GM21737 (cell line): ENCODE measurements at regions not wholly inside any gene's neighbourhood (a gene's known extent, or its start where the extent isn't known, plus 50 kb on each side); places are given as distances from the start of the nearest gene placed in this dataset.
"Not testable (repeated sequence)": the region's sequence is repeated elsewhere in the genome, so short reads cannot be mapped to it uniquely, and the experiment has no call there.

Experiments used
- ATAC-seq: cut with Tn5 transposase; IDR thresholded peaks from one replicate; pipeline ENCODE4 v1.9.1; 2021; ENCODE audit warnings: mild to moderate bottlenecking, moderate library complexity; ENCODE audit not compliant: unreplicated experiment

GRCh38 chr5:13640270-13640669 is 304.2 kb downstream of the DNAH5 start:
- ATAC-seq = no peak

DNA sequence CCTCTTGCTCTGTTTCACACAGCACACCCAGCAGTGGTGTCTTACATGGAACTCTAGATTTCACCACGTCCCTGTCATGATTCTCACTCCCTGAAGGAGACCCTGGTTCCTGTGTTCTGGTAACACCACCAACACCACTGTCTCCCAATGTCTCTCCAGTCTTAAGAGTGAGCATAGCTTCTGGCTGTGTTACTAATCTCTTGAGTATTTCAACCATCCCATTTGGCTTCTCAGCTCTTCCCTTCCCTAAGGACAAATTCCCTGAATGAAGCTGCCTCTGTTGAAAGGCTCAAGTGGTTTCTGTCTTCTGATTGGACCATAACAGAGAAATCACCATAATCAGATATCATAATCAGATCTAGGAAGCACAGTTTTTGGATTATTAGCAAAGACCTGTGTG is 311.8 kb downstream of the DNAH5 start:
- no peak for ATAC-seq

DNA sequence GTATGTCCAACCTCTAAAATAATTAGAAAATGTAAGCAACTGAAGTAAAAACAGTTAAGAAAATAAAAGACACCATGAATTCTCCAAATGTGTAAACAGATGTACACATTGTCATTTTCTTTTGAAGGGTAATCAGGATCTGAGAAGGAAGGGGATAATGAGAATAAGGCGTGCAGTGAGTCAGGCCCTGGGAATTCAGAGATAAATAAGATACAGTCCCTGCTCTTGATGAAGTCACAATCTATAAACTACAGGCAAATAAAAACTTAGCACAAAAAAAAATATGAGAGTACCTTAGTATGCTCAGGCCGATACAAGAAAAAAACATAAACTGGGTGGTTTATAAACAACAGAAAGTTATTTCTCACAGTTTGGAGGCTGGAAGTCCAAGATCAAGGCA is 315.3 kb downstream of the DNAH5 start:
- no peak for ATAC-seq

DNA sequence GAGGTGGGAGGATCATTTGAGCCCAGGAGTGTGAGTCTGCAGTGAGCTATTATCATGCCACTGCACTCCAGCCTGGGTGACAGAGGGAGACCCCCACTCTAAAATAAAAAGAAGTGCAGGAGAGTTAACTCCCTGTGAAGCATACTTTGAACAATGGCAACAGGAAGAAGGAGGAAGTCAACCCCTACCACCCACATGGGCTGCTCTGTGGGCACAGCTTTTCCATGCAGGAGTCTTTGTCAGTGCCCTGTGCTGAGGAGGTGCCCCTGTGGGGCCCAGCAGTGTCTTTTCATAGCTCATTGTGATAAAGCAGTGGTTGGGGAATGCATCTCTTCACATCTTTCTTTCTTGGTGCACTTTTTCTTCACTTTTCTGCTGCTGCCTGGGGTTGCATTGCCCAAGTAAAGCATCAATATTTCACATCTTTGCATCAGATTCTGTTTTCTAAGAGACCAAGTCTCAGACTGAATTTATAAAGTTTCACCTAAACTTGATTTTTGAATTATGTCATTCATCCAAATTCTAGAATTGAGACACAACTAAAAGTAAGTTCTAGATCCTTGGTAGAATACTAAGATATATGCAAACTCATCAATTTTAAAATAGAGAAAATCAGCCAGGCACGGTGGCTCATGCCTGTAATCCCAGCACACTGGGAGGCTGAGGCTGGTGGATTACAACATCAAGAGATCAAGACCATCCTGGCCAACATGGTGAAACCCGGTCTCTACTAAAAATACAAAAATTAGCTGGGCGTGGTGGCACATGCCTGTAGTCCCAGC is 316.6 kb downstream of the DNAH5 start:
- no peak for ATAC-seq

DNA sequence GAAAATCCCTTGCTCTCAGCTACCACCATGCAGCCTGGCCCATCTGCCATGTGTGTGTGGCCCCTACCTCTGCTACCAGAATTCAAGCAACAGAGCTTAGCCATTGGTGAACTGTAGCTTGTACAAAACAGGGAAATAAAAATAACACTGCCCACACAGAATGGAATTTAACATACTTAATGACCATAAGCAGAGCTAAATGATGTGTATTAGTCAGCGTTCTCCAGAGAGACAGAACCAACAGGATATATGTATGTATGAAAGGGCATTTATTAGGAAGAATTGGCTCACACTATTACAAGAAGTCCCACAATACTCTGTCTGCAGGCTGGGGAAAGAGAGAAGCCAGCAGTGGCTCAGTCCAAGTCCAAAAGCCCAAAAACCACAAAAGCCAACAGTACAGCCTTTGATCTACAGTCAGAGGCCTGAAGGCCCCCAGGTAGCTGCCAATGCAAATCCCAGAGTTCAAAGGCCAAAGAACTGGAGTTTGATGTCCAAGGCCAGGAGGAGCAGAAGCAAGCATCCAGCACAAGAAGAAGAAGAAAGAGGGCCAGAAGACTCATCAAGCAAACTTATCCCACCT is 318.8 kb downstream of the DNAH5 start:
- ATAC-seq = no peak

DNA sequence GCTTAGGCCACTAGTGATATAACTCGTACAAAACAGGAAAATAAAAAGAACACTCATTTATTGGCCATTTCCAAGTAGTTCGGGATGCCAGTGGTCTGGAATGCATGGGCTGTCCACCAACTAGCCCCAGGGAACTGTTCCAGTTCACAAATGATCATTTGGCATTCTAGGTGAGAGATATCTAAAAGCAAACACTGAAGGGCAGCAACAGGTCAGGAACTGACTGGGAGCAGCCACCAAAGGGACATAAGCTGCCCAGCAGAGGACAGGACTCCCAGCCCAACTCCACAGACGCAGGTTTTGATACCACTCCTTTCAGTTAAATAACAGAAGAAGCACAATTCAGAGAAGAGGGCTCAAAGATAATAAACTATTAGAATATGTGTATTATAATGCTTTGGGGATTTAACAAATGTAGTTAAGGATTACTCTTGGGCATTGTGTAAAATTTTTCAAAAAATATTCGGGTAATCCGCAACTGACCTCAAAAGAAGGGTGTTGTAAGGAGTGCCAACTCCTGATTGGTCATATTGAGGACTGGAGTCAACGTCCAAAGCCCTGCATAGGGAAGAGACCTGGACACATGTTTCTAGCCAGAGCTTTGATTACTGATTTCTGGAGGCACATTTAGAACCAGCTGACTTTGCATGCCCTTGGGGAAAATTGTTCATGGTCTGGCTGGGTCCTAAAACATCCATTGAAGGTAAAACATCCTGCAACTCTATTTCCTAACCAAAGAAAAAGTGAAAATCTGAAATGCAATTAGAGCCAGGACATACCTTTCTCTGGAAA is 320.0 kb downstream of the DNAH5 start:
- no peak for ATAC-seq

GRCh38 chr5:13613621-13614020 is 330.9 kb downstream of the DNAH5 start:
- no peak for ATAC-seq

DNA sequence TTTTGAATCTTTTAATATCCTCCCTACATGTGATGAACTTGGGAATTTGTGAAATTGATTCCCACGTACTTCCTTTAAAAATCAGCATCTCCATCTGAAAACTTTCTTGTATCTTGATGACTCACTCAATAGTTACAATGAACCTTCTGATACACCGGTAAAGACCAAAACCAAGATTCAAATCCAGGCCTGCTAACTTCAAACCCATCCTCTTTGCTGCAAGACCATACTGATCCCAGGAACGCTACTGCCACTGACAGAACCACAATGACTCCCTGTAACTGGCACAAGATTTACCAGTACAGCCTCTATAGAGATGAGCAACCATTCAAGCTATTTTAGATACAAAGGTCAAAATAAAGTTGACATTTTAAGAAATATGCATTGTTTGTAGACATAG is 332.9 kb downstream of the DNAH5 start:
- ATAC-seq = no peak

DNA sequence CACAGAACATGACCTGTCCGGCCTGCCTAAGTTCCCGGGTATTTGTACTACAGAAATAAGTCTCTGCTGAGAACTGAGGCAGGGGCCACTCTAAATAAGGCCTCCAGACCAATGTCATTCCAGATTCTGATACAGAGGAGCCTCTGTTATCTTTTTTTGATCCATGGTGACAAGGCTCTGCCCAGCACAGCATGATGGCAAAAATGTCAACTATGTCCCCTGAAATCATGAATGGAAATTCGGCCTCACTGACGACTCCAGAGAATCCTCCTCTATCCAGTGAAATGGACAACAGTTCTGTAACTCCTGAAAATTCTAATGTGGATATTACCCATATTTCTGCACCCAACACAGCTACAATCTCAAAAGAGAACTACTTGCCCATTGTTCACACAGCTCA is 335.0 kb downstream of the DNAH5 start:
- ATAC-seq = no peak

DNA sequence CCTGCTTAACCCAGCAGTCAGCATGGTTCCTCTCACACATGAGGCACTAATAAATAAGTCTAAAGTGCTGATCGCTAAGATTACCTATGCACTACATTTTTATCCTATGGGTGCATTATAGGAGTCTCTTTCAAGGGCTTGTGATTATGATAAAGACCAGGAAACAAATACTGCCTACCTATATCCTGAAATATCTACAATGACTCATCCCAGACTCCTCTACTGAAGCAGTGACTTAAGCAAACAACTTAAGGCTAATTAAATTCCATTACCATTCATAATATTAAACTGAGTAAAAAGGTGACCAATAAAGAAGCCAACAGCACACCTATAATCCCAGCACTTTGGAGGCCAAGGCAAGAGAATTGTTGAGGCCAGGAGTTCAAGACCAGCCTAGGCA is 338.4 kb downstream of the DNAH5 start:
- ATAC-seq = no peak

GRCh38 chr5:13601112-13601511 is 343.4 kb downstream of the DNAH5 start:
- no peak for ATAC-seq

- ATAC-seq = no peak
Observed at GRCh38 chr5:13595978-13596377, 348.5 kb downstream of the DNAH5 start.

GRCh38 chr5:13591621-13592020 is 352.9 kb downstream of the DNAH5 start:
- no peak for ATAC-seq

- no peak for ATAC-seq
Observed at GRCh38 chr5:13585324-13585723, 359.2 kb downstream of the DNAH5 start.

- no peak for ATAC-seq
Observed at GRCh38 chr5:13581914-13582313, 362.6 kb downstream of the DNAH5 start.

DNA sequence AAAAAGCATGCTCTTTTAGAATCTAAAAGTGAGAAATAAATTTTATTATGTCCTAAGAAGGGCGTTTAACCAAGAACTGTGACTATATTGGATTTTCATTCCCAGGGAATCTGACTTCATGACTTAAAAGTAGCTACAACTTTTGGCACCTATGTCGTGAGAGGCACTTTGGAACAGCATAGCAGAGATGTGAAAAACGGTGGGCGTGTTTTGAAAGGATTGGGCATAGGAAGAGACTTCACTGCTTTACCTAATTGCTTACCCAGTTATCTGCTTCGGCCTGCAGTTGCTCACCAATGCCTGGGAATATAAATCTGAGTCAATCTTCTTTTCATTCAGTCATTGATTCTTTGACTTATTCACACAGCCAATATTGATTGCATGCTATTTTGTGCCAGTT is 363.4 kb downstream of the DNAH5 start:
- ATAC-seq = no peak

GRCh38 chr5:13580058-13580457 is 364.4 kb downstream of the DNAH5 start:
- ATAC-seq = no peak

- not testable (repeated sequence) for ATAC-seq
Observed at GRCh38 chr5:13579091-13579490, 365.4 kb downstream of the DNAH5 start.

- ATAC-seq = not testable (repeated sequence)
Observed at GRCh38 chr5:13578311-13579039, 366.0 kb downstream of the DNAH5 start.

DNA sequence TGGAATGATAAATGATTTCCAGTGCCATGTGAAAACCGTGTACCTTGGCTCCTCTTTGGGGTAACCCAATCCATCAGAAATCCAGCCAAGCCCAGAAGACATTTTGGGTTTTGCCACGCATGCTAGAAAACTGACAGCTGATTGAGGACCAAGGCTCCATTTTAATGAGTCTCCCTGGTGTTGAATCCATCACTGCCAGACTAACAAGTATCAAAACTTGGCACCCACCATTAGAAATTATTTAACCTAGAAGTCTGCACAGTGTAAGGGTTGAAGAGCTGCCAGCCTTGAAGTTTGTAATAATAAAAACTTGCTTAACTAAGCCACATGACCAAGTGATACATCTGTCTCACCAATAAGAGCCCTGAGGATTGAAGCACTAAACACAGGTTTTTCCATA is 369.9 kb downstream of the DNAH5 start:
- no peak for ATAC-seq

GRCh38 chr5:13572163-13572562 is 372.3 kb downstream of the DNAH5 start:
- no peak for ATAC-seq
